Left hindlimb (tissue), 1 donor: ENCODE measurements at regions not wholly inside any gene's neighbourhood (a gene's known extent, or its start where the extent isn't known, plus 50 kb on each side); places are given as distances from the start of the nearest gene placed in this dataset.

Experiments
- DNase-seq: peaks from one replicate; pipeline ENCODE4 v3.0.0-alpha.2; 2018

GRCh38 chr11:56932572-56933220, 56.0 kb upstream of the OR5AK2 start:
- no peak for DNase-seq

DNA sequence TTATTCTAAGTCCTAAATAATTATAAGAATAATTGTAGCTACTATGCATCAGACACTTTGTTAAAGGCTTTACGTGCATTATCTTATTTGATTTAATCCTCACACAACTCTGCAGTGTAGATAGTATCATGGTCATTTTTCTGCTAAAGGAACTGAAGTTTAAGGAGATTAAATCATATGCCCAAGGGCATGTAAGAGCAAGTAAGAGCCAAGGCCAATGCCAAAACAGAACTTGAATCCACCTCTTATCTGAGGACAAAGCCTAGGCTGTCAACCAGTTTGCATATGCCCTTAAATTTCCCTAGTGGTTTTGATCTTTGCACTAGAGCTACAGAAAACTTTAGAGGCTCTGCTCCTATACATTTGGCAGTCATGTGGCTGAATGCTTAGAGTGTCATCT, 65.6 kb upstream of the OR5AK2 start:
- no peak for DNase-seq

DNA sequence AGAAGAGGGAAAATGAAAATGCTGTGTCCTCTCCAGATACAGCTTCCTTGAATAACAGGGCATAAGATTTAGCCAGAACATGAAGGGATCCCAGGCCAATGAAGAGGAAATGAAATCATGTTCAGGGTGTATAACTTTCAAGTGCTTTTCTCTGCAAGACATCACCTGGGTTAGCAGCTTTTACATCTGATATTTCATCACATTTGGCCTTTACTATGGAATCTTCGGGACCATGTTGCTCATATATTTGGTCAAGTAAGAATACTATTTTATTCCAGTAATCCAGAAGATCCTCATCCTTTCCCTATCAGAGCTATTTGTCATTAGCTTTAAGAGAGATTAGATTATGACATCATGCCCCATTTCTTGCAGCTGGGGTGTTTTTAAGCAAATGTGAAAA, 66.3 kb upstream of the OR5AK2 start:
- DNase-seq, result no peak

DNA sequence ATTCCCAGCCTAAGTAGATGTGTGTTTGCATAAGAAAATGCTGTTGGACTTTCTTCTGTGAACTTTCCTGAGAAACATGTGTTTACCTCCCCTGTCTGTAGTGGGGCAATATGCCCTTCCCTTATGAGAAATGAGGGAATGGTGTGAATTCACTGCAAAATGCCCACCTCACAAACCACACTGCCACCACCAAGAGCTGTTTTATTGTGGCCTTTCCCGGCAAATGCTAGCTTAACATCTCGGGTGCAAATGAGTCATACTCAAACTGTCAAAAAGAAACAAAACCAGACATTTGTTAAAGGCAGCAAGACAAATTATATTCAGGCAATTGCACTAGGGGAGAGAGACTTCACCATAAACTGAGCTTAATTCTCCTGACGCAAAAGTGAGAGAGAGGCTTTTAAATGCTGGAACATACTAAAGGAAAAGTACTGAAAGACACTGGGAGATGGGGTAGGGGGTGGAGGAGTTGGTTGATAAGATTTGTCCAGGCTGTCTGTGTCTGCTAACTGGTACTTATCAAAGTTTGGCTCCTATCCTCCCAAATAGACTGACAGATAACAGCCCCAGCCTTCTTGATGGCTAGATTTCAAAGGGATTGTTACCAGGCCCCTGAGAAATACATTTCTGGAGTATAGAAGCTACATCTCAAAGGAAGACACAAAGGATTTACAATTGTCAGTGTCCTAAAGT, 70.9 kb upstream of the OR5AK2 start:
- no peak for DNase-seq

DNA sequence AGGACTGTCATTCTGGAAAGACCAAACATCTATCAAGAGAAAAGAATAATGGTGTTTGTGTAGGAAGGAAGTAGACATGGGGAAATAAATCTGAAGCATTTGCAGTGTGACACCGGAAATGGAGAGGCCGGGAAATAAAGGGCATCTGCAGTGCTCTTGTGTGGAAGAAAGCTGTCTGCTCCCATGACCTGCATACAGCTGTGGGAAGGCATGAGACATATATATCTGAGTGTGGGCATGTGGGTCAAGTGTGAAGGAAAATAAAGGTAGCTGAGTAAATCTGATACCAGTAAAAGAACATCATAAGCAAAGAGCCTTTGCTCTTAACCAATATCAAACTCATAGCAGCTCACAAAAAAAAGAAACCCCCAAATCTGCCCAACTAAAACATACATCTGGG, 72.1 kb upstream of the OR5AK2 start:
- no peak for DNase-seq

- no peak for DNase-seq
Measured at GRCh38 chr11:56916162-56916561, 72.6 kb upstream of the OR5AK2 start.

GRCh38 chr11:56911312-56911711, 77.4 kb upstream of the OR5AK2 start:
- no peak for DNase-seq

DNA sequence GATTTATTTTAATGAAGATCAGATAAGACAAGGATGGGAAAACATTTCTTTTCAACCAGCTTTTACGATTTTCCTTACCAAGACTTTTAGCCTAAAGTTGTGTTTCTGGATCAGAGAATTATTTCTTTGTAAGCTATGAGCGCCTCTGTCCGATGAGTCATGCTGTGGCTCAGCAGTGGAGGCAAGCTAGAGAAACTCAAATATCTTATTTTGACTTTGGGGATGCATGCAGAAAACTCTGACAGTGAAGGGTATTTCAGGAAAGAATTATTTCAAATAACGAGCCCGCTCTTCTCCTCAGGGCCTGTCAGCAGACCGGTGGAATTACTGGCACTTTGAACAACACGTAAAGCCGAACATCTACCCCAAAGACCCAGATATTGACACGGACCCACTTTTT, 77.9 kb upstream of the OR5AK2 start:
- DNase-seq, result no peak

- no peak for DNase-seq
Measured at GRCh38 chr11:56910046-56910773, 78.5 kb upstream of the OR5AK2 start.

- no peak for DNase-seq
Measured at GRCh38 chr11:56909563-56909962, 79.2 kb upstream of the OR5AK2 start.

GRCh38 chr11:56909080-56909479, 79.6 kb upstream of the OR5AK2 start:
- no peak for DNase-seq

DNA sequence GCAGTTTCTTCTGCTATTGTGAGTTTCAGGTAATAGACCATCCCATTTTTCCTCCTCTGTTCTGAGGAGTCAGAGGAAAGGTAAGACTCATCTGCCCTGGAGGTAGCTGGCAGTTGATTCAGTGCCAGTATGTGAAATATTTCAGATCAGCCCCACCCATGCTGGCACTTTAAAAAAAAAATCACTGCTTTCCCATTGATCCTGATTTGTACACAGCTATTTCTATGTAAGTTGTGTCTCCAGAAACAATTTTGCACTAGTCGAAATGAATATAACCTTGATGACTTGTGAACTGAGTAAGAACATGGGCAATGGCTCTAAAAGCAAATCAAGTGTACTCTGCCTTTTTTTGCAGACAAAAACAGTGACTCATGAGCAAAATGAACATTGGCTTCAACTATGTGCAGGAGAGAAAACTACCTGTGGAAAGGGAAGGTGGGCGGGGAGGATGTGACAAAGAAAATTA, 82.0 kb upstream of the OR5AK2 start:
- no peak for DNase-seq

- no peak for DNase-seq
Measured at GRCh38 chr11:56905936-56906335, 82.8 kb upstream of the OR5AK2 start.

DNA sequence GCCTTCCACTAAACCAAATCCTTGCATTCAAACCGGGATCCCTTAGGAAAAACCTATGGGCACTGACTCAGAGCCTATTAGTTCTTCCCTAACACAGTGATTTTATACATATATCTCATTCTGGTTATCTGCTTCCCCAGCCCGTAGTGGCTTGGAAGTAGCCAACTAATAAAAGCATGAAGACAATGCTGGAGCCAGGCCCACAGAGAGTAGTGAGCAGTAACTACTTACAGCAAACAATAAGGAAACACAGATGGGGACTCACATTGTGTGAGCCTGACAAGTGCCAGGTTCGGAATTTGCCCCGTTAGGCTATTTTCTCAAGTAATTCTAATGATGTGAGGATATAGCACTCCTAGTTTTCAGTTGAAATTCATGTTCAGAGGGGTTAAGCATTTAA, 83.3 kb upstream of the OR5AK2 start:
- no peak for DNase-seq

DNA sequence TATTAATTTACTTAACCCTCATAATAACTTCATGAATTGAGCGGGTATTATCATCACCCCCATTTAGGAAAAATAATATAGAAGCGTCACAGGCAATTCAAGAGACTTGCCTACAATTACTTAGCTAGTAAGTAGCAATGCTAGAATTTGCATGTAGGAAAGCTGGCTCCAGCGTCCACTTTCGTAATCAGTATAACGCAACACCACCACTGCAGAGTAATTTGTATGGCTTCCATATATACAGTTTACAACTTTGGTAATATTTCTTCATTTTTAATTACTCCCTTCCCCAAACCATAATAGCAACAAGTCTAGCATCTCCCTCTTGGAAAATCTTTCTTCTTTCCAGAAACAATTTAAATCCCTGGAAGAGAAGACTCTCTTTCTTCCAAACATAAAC, 89.9 kb upstream of the OR5AK2 start:
- no peak for DNase-seq

DNA sequence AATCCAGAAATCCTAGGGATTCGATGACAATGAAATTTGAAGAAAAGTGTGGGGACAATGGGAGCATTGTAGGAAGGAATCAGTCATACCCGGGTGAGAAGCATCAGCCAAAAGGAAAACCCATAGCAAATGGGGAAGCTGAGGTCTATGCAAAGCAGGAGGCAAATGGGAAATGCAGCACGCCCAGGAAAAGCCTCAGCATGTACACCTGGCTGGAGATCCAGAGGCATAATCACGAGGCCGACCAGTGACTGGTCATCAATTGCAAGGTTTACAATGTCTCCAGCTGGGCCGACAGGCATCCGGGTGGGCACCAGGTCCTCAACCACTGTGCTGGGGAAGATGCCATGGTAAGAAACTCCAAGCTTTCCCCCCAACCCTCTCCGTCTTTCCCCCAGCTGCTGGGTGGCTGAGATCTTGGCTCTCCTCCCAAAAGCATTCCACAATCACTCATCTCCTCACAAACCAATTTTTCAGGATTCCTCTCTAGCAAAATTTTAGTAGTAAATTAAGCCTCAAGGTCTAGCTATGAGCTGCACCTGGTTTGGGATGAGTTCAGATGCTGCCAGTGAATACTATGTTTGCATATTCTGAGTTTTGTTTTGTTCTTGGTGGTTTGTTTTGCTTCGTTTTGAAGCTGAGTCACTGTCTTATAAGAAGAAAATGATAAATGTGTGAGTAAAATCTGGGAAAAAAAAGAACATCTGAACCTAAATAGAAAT, 98.0 kb upstream of the OR5AK2 start:
- DNase-seq, result no peak

DNA sequence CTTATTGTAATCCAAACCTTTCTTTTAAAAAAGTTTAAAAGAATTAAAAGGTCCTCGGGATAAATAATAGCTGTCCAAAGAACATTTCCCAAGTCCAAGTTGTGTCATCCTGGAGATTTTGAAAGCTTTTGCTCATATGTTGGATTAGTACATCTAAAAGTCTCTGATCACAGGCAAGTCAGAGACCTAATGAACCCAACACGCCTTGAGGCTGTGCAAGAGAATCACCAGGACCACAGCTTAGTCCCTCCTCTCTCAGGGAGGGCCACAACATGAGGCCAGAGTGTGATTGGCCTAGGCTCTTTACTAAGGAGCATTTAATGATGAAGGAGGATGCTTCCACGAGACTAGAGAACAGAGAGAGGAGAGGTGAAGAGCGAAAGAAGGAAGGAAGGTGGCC, 98.7 kb upstream of the OR5AK2 start:
- DNase-seq, result no peak

DNA sequence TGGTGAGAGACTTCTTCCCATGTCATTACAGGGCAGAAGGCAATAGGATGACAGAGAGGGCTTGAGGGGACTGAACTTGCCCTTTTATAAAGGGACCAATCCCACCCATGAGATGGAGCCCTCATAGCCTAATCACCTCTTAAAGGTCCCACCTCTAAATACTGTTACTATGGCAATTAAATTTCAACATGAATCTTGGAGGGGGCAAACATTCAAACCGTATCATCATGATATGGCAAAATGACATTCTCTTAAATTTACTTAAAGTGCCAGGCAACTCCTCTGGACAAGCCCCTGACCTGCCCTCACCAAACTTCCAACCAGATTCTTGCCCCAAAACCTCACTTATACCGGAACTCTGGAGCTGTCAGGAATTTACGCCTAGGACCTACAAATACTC, 100.8 kb upstream of the OR5AK2 start:
- no peak for DNase-seq

DNA sequence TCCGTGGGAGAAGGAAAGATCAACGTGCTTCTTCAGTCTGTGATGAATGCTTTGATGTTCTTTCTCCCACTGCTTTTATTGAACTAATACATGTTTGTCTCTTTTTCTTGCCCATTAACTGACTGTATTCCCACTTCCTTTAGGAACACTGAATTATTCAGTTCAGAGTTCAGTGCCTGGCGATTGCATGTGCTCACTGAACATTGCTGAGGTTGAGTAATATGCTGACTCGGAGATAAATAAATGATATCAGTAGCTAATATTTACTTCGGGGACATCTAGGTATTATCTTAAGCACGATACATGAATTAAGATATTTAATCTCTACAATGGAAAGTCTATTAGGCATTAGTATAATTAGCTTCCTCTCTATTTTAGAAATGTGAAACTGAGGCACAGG, 102.3 kb upstream of the OR5AK2 start:
- no peak for DNase-seq

GRCh38 chr11:56885854-56886253, 102.9 kb upstream of the OR5AK2 start:
- DNase-seq, result no peak

- DNase-seq, result no peak
Measured at GRCh38 chr11:56885177-56885576, 103.5 kb upstream of the OR5AK2 start.

DNA sequence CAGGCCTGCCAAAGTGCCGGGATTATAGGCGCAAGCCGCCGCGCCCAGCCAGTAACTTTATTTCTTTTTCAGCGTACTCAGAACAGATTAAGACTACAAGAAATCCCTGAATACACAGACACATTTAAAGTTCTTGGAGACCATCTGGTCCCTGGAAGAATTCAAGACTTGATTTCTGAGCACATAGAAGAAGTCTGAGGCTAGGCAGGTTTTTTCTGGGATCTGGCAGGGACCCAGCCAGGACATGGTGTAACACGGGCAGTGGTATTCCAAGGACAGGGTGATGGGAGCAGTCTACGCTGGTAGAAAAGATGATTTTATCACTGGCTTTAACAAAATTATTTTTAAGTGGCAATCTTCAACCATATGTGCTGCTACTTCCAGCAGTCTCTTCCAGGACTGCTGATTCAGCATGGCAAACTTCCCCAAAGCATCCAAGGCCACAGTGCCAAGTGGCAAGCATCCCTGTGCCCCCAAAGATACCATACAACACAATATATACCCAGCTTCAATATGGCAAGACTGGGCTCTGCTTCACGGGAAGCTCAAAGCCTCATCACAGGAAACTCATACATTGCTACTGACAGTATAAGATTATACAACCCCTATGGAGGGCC, 105.2 kb upstream of the OR5AK2 start:
- no peak for DNase-seq
